K562 (cell line): ENCODE measurements at regions not wholly inside any gene's neighbourhood (a gene's known extent, or its start where the extent isn't known, plus 50 kb on each side); places are given as distances from the start of the nearest gene placed in this dataset.

Experiments
- ATAC-seq: fragments of 200-7000 bp; cut with Tn5 transposase; 3 replicates; pipeline ENCODE4 v1.9.1; 2020; ENCODE audit warnings: moderate library complexity
- BruUV-seq: library from RNA; stranded (reverse); fragments of 400-500 nt; replicated peaks from 2 replicates; lab custom pipeline; 2021; lab: Mats Ljungman, UMichigan
- CTCF ChIA-PET: fragments of 300-600 bp; formaldehyde crosslinking; extraction: SDS; loops from one replicate; lab custom pipeline; 2021; ENCODE audit warnings: low intra/inter-chr PET ratio; lab: Yijun Ruan, JAX
- POLR2A ChIA-PET: fragments of 300-600, 350-650 bp; sonication (Branson Sonifier 250); formaldehyde crosslinking; extraction: SDS; loops from one replicate; lab custom pipeline; 2021; ENCODE audit warnings: antibody characterized with exemption, inconsistent platforms; lab: Yijun Ruan, JAX
- DNase-seq, 4 experiments: peaks; one replicate each; pipeline versions ENCODE4 v3.0.0 to v3.0.0-alpha.2; 2011 to 2018; ENCODE audit warnings: low spot score in 3 of 4, mixed read lengths in 3 of 4; ENCODE audit errors: extremely low read depth in 1 of 4
- FAIRE-seq: peaks from 2 replicates; lab custom pipeline; 2011; peaks lifted over from hg19 to GRCh38; lab: Jason Lieb, UNC
- H2AFZ ChIP-seq: 2 replicates; pipeline ENCODE4 v1.6.0; 2011; ENCODE audit warnings: low read depth, low read length, control low read depth, inconsistent platforms
- H3K27ac ChIP-seq: fragments of 200-600 bp; 3 replicates; pipeline ENCODE4 v1.8.0; 2011; ENCODE audit warnings: low read depth, mild to moderate bottlenecking, control low read depth, inconsistent platforms, low read length, moderate library complexity, mixed read lengths; ENCODE audit errors: extremely low read depth
- H3K27me3 ChIP-seq, 2 experiments: fragments of 300-600 bp in 1 of 2; 2 replicates in 1 of 2; 3 replicates in 1 of 2; pipeline versions ENCODE4 v1.6.0 to v1.8.0; 2011; ENCODE audit warnings: inconsistent platforms in 2 of 2, low read length in 2 of 2, mild to moderate bottlenecking in 1 of 2, mixed read lengths in 1 of 2, moderate library complexity in 1 of 2; ENCODE audit not compliant: control insufficient read depth in 2 of 2, insufficient read depth in 2 of 2
- H3K36me3 ChIP-seq: fragments of 300-600 bp; 3 replicates; pipeline ENCODE4 v1.8.0; 2011; ENCODE audit warnings: mild to moderate bottlenecking, low read length, inconsistent platforms; ENCODE audit not compliant: control insufficient read depth, insufficient read depth
- H3K4me1 ChIP-seq, 2 experiments: fragments of 200-600 bp in 1 of 2; replicated peaks in 1 of 2; 2 replicates in 1 of 2; 3 replicates in 1 of 2; pipeline versions ENCODE4 v1.5.1 to v1.8.0; 2011; ENCODE audit warnings: inconsistent platforms in 2 of 2, low read length in 2 of 2, mild to moderate bottlenecking in 1 of 2, mixed read lengths in 1 of 2, moderate library complexity in 1 of 2; ENCODE audit not compliant: control insufficient read depth in 2 of 2, insufficient read depth in 2 of 2
- H3K4me2 ChIP-seq: 2 replicates; pipeline ENCODE4 v1.6.1; 2011; ENCODE audit warnings: low read length, control low read depth, inconsistent platforms, mixed read lengths; ENCODE audit not compliant: insufficient read depth
- H3K4me3 ChIP-seq: fragments of 200-600 bp; sonication (generic), shearing (Covaris generic); 2 replicates; pipeline ENCODE4 v1.5.1; 2016; ENCODE audit warnings: control low read depth, inconsistent platforms
- H3K79me2 ChIP-seq: fragments of 200-600 bp; 3 replicates; pipeline ENCODE4 v1.8.0; 2011; ENCODE audit warnings: low read length, inconsistent platforms; ENCODE audit not compliant: control insufficient read depth, insufficient read depth
- H3K9ac ChIP-seq, 2 experiments: 2 replicates each; pipeline versions ENCODE4 v1.6.0 to v1.6.1; 2011; ENCODE audit warnings: low read depth in 2 of 2, low read length in 2 of 2, control low read depth in 1 of 2, inconsistent platforms in 1 of 2, mild to moderate bottlenecking in 1 of 2, mixed read lengths in 1 of 2; ENCODE audit not compliant: insufficient read depth in 1 of 2
- H3K9me1 ChIP-seq: one replicate; pipeline ENCODE4 v1.6.0; 2011; ENCODE audit warnings: inconsistent platforms, mild to moderate bottlenecking, low read length, moderate library complexity; ENCODE audit not compliant: control insufficient read depth, insufficient read depth
- H3K9me3 ChIP-seq: replicated peaks from 2 replicates; pipeline ENCODE4 v1.5.1; 2011; ENCODE audit warnings: low read depth, low read length, inconsistent platforms; ENCODE audit not compliant: control insufficient read depth, insufficient read depth
- H4K20me1 ChIP-seq: replicated peaks from 2 replicates; pipeline ENCODE4 v1.6.1; 2011; ENCODE audit warnings: low read length, inconsistent platforms, mixed read lengths; ENCODE audit not compliant: control insufficient read depth, insufficient read depth
- ATF4 ChIP-seq: fragments of 450-650 bp; formaldehyde crosslinking; IDR thresholded peaks from 2 replicates; pipeline ENCODE4 v1.4.0; 2022; ENCODE audit warnings: mild to moderate bottlenecking, moderate library complexity
- BRF1 ChIP-seq: IDR thresholded peaks from 3 replicates; pipeline ENCODE4 v1.6.1; 2011; ENCODE audit warnings: borderline replicate concordance, mild to moderate bottlenecking; ENCODE audit not compliant: insufficient read length; ENCODE audit errors: extremely low read depth
- FOXA3 ChIP-seq, 2 experiments: fragments of 450-650 bp in 1 of 2; sonication (generic) in 1 of 2; formaldehyde crosslinking; IDR thresholded peaks in 1 of 2; conservative IDR thresholded peaks in 1 of 2; 2 replicates each; pipeline versions ENCODE4 v1.4.0 to v1.8.0; 2020 to 2022; ENCODE audit warnings: mild to moderate bottlenecking in 2 of 2, missing genetic modification reagents in 1 of 2
- JUN ChIP-seq, 2 experiments: sonication (generic) in 1 of 2; formaldehyde crosslinking in 1 of 2; IDR thresholded peaks; 2 replicates each; pipeline versions ENCODE4 v1.6.1 to v1.8.0; 2012 to 2022; ENCODE audit warnings: borderline replicate concordance in 2 of 2, mild to moderate bottlenecking in 2 of 2, improper control_type of control experiment in 1 of 2, low read depth in 1 of 2, low read length in 1 of 2, missing genetic modification reagents in 1 of 2
- NR2C2 ChIP-seq, 2 experiments: fragments of 200-800 bp in 1 of 2; sonication (Bioruptor generic) in 1 of 2; sonication (generic) in 1 of 2; formaldehyde crosslinking in 1 of 2; IDR thresholded peaks; 2 replicates each; pipeline versions ENCODE4 v1.6.1 to v1.8.0; 2016 to 2022; ENCODE audit warnings: mild to moderate bottlenecking in 1 of 2, missing compliant biosample characterization in 1 of 2, missing genetic modification characterization in 1 of 2, missing genetic modification reagents in 1 of 2
- POLR3A ChIP-seq: IDR thresholded peaks from 2 replicates; pipeline ENCODE4 v1.6.1; 2011; ENCODE audit warnings: borderline replicate concordance, mild to moderate bottlenecking, moderate library complexity; ENCODE audit not compliant: insufficient read length, insufficient read depth; ENCODE audit errors: extremely low read depth
- TAF1 ChIP-seq: IDR thresholded peaks from 2 replicates; pipeline ENCODE4 v1.6.1; 2011; ENCODE audit warnings: mild to moderate bottlenecking, low read length, moderate library complexity; ENCODE audit not compliant: insufficient read depth, control insufficient read depth, severe bottlenecking; ENCODE audit errors: extremely low read depth
- ZNF41 ChIP-seq: fragments of 250-450 bp; sonication (Bioruptor Pico); conservative IDR thresholded peaks from 2 replicates; pipeline ENCODE4 v1.4.0; 2020; ENCODE audit warnings: mild to moderate bottlenecking
- ZNF445 ChIP-seq: fragments of 250-450 bp; sonication (Bioruptor Pico); IDR thresholded peaks from 2 replicates; pipeline ENCODE4 v1.4.0; 2020; ENCODE audit warnings: low read depth, mild to moderate bottlenecking, moderate library complexity
- ZNF699 ChIP-seq: fragments of 250-450 bp; sonication (Bioruptor Pico); IDR thresholded peaks from 2 replicates; pipeline ENCODE4 v1.8.0; 2021; ENCODE audit warnings: mild to moderate bottlenecking, moderate library complexity; ENCODE audit not compliant: insufficient replicate concordance
- WGBS: fragments of 100-300 bp; shearing (Covaris generic); methylation state at CpG from one replicate; pipeline ENCODE4 v1.1.6; 2016; ENCODE audit warnings: low coverage, mixed read lengths; ENCODE audit not compliant: insufficient coverage; ENCODE audit errors: missing lambda C conversion rate; 5-methylcytosine and 5-hydroxymethylcytosine counted together
- in situ Hi-C: fragments of 300-500 bp; cut with MboI; formaldehyde crosslinking; loops from 4 replicates; pipeline ENCODE4 v1.15.0; 2018; ENCODE audit warnings: inconsistent platforms, mixed read lengths
- intact Hi-C: fragments of 100-400 bp; cut with micrococcal nuclease; formaldehyde crosslinking; loops from 2 replicates; pipeline ENCODE4 v1.14.2; 2022

DNA sequence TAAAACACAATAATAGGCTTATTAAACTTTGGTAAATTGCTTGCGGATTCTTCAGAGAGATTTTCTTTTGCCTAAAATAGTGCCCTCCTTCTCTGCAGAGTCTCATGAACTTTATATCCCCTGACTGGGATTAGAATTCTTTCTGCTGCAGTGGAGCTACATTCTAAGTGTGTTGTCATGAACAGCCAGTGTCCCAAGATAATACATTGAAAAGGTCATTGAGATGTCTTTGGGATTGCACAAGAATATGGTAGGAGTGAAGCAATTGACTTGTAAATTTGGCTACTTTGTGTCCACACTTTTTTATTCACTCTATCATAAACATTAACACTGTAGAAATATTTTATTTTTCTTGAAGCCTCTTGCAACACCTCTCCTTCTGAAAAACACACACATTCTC, 604.5 kb downstream of the GABRG2 start:
- Histone ChIP-seq H3K27me3 (no peaks in the 10 kb centered on the region), H3K27ac (no peak overlapping the region), H3K9me1 (no peaks in the 10 kb centered on the region), H3K9me3 (no peaks in the 10 kb centered on the region), H3K79me2 (no peaks in the 10 kb centered on the region), H3K36me3 (no peaks in the 10 kb centered on the region), H3K4me3 (no peak overlapping the region), H4K20me1 (no peaks in the 10 kb centered on the region), H3K4me2 (no peak overlapping the region), H3K4me1 (no peaks in the 10 kb centered on the region), H2AFZ (no peak overlapping the region), H3K9ac (no peak overlapping the region)
- intact Hi-C loops: no loop called here
- WGBS: 0% methylated on average over 1 of the region's 1 CpG
- ChIA-PET CTCF (no interaction called here), POLR2A (no interaction called here)
- TF ChIP-seq POLR3A (no peak), NR2C2 (CRISPR knock-in tag; IDR thresholded peaks at IDR 0.05) (no peak), NR2C2 (tag; IDR thresholded peaks at IDR 0.05) (no peak), JUN (IDR thresholded peaks at IDR 0.05; ENCODE audit: borderline replicate concordance, low read depth, low read length) (no peak), JUN (CRISPR knock-in tag; IDR thresholded peaks at IDR 0.05; ENCODE audit: borderline replicate concordance) (no peak), ATF4 (CRISPR knock-in tag) (no peak), ZNF445 (CRISPR knock-in tag) (no peak), ZNF699 (CRISPR knock-in tag) (no peak), FOXA3 (CRISPR knock-in tag; conservative IDR thresholded peaks at IDR 0.05 in 1 of 2, IDR thresholded peaks at IDR 0.05 in 1 of 2) (no peak), TAF1 (no peak), BRF1 (no peak), ZNF41 (CRISPR knock-in tag) (no peak)
- no peak for DNase-seq
- in situ Hi-C loops: no loop called here
- no peak for ATAC-seq
- BruUV-seq: no TSS peak
- no peak for FAIRE-seq
